H1 (cell line): ENCODE measurements at regions not wholly inside any gene's neighbourhood (a gene's known extent, or its start where the extent isn't known, plus 50 kb on each side); places are given as distances from the start of the nearest gene placed in this dataset.

Source experiments
- CTCF ChIA-PET: fragments of 300-600 bp; sonication (Branson Sonifier 250); formaldehyde crosslinking; loops from one replicate; lab custom pipeline; 2021; ENCODE audit not compliant: partially characterized antibody; lab: Charles Lee
- POLR2A ChIA-PET: fragments of 300-600 bp; sonication (Branson Sonifier 250); formaldehyde crosslinking; loops from one replicate; lab custom pipeline; 2021; ENCODE audit warnings: inconsistent platforms; ENCODE audit not compliant: partially characterized antibody; lab: Charles Lee
- DNase-seq, 2 experiments: peaks; one replicate each; pipeline versions ENCODE4 v3.0.0 to v3.0.0-alpha.2; 2010 to 2022; ENCODE audit warnings: low spot score in 2 of 2, low read depth in 1 of 2, mixed read lengths in 1 of 2
- FAIRE-seq: peaks from 2 replicates; lab custom pipeline; 2011; peaks lifted over from hg19 to GRCh38; lab: Jason Lieb, UNC
- H2AFZ ChIP-seq: 2 replicates; pipeline ENCODE4 v1.8.1; 2012; ENCODE audit warnings: low read length, inconsistent platforms
- H2AK5ac ChIP-seq: 2 replicates; pipeline ENCODE4 v1.6.1; 2013; ENCODE audit warnings: low read depth, low read length
- H2BK120ac ChIP-seq: replicated peaks from 2 replicates; pipeline ENCODE3; 2013; ENCODE audit warnings: low read depth, low read length, inconsistent platforms
- H2BK12ac ChIP-seq: 2 replicates; pipeline ENCODE4 v1.6.1; 2013; ENCODE audit warnings: low read depth, low read length
- H2BK15ac ChIP-seq: 2 replicates; pipeline ENCODE4 v1.6.1; 2013; ENCODE audit warnings: low read length
- H2BK20ac ChIP-seq: 2 replicates; pipeline ENCODE4 v1.6.1; 2013; ENCODE audit warnings: low read length
- H2BK5ac ChIP-seq: 2 replicates; pipeline ENCODE4 v1.6.1; 2013; ENCODE audit warnings: low read depth, low read length
- H3K14ac ChIP-seq: 2 replicates; pipeline ENCODE4 v1.6.1; 2013; ENCODE audit warnings: inconsistent platforms; ENCODE audit not compliant: insufficient read length
- H3K18ac ChIP-seq: 2 replicates; pipeline ENCODE4 v1.6.1; 2013; ENCODE audit warnings: low read length; ENCODE audit errors: extremely low read depth
- H3K23ac ChIP-seq: 2 replicates; pipeline ENCODE4 v1.6.1; 2013; ENCODE audit warnings: inconsistent platforms; ENCODE audit not compliant: insufficient read length
- H3K23me2 ChIP-seq: 2 replicates; pipeline ENCODE4 v1.6.1; 2013; ENCODE audit warnings: low read depth, low read length
- H3K27ac ChIP-seq: 2 replicates; pipeline ENCODE4 v1.6.1; 2011; ENCODE audit warnings: low read depth, low read length, inconsistent platforms
- H3K27me3 ChIP-seq, 4 experiments: replicated peaks in 1 of 4; 1 replicate in 1 of 4; 2 replicates in 3 of 4; pipeline versions ENCODE4 v1.6.1 to v1.8.1; 2011 to 2013; ENCODE audit warnings: low read length in 3 of 4, mild to moderate bottlenecking in 3 of 4, inconsistent platforms in 2 of 4, mixed read lengths in 2 of 4, moderate library complexity in 1 of 4; ENCODE audit not compliant: control insufficient read depth in 3 of 4, insufficient read depth in 3 of 4; ENCODE audit errors: extremely low read depth in 1 of 4
- H3K36me3 ChIP-seq, 4 experiments: 2 replicates each; pipeline versions ENCODE4 v1.6.1 to v1.8.1; 2011 to 2013; ENCODE audit warnings: mild to moderate bottlenecking in 4 of 4, low read length in 3 of 4, moderate library complexity in 2 of 4, control low read depth in 1 of 4, inconsistent platforms in 1 of 4; ENCODE audit not compliant: insufficient read depth in 4 of 4, control insufficient read depth in 2 of 4
- H3K4ac ChIP-seq: replicated peaks from 2 replicates; pipeline ENCODE3; 2013; ENCODE audit warnings: low read length, low read depth, mixed read lengths, inconsistent platforms; ENCODE audit not compliant: insufficient read length
- H3K4me1 ChIP-seq, 4 experiments: replicated peaks in 1 of 4; 1 replicate in 1 of 4; 2 replicates in 3 of 4; pipeline versions ENCODE4 v1.6.1 to v1.8.1; 2011 to 2013; ENCODE audit warnings: low read length in 3 of 4, inconsistent platforms in 2 of 4, mixed read lengths in 1 of 4; ENCODE audit not compliant: insufficient read depth in 4 of 4, control insufficient read depth in 3 of 4
- H3K4me2 ChIP-seq, 2 experiments: 2 replicates each; pipeline versions ENCODE4 v1.6.1 to v1.8.1; 2011 to 2013; ENCODE audit warnings: low read depth in 2 of 2, low read length in 2 of 2, control low read depth in 1 of 2, inconsistent platforms in 1 of 2, mild to moderate bottlenecking in 1 of 2; ENCODE audit not compliant: insufficient read depth in 1 of 2
- H3K4me3 ChIP-seq, 4 experiments: fragments of 200-600, 300-600 bp in 1 of 4; sonication (generic), shearing (Covaris generic), sonication (Bioruptor Twin) in 1 of 4; 2 replicates each; pipeline versions ENCODE4 v1.5.1 to v1.8.1; 2011 to 2016; ENCODE audit warnings: low read length in 4 of 4, low read depth in 3 of 4, control low read depth in 2 of 4, inconsistent platforms in 2 of 4, mild to moderate bottlenecking in 2 of 4, mixed read lengths in 1 of 4, moderate library complexity in 1 of 4; ENCODE audit not compliant: insufficient read depth in 2 of 4; ENCODE audit errors: extremely low read depth in 1 of 4
- H3K56ac ChIP-seq: replicated peaks from 2 replicates; pipeline ENCODE3; 2013; ENCODE audit warnings: low read depth, mild to moderate bottlenecking, mixed read lengths, low read length, inconsistent platforms; ENCODE audit not compliant: insufficient read length
- H3K79me1 ChIP-seq: 2 replicates; pipeline ENCODE4 v1.6.1; 2013; ENCODE audit warnings: low read depth, low read length, control low read depth
- H3K79me2 ChIP-seq, 2 experiments: 2 replicates each; pipeline versions ENCODE4 v1.6.1 to v1.8.1; 2012 to 2013; ENCODE audit warnings: low read length in 2 of 2, mild to moderate bottlenecking in 2 of 2, inconsistent platforms in 1 of 2; ENCODE audit not compliant: insufficient read depth in 2 of 2, control insufficient read depth in 1 of 2
- H3K9ac ChIP-seq, 4 experiments: replicated peaks in 1 of 4; 1 replicate in 1 of 4; 2 replicates in 3 of 4; pipeline versions ENCODE4 v1.6.1 to v1.8.1; 2011 to 2013; ENCODE audit warnings: low read depth in 3 of 4, low read length in 3 of 4, control low read depth in 2 of 4, mild to moderate bottlenecking in 2 of 4, moderate library complexity in 2 of 4, inconsistent platforms in 1 of 4; ENCODE audit errors: extremely low read depth in 1 of 4
- H3K9me3 ChIP-seq, 2 experiments: 2 replicates each; pipeline versions ENCODE4 v1.6.1 to v1.8.1; 2012 to 2013; ENCODE audit warnings: mild to moderate bottlenecking in 2 of 2, moderate library complexity in 2 of 2, control low read depth in 1 of 2, inconsistent platforms in 1 of 2, low read depth in 1 of 2, low read length in 1 of 2, mixed read lengths in 1 of 2; ENCODE audit not compliant: insufficient read depth in 2 of 2
- H4K20me1 ChIP-seq, 2 experiments: replicated peaks in 1 of 2; 2 replicates each; pipeline versions ENCODE3 to v1.8.1; 2011 to 2013; ENCODE audit warnings: inconsistent platforms in 2 of 2, low read length in 2 of 2, mild to moderate bottlenecking in 1 of 2; ENCODE audit not compliant: insufficient read depth in 2 of 2, control insufficient read depth in 1 of 2
- H4K5ac ChIP-seq: 2 replicates; pipeline ENCODE4 v1.6.1; 2013; ENCODE audit warnings: low read length, low read depth, mixed read lengths, inconsistent platforms; ENCODE audit not compliant: insufficient read length
- H4K8ac ChIP-seq: 2 replicates; pipeline ENCODE4 v1.8.0; 2013; ENCODE audit warnings: mild to moderate bottlenecking, moderate library complexity, low read length, inconsistent platforms; ENCODE audit not compliant: insufficient read depth; ENCODE audit errors: extremely low read depth
- H4K91ac ChIP-seq: replicated peaks from 2 replicates; pipeline ENCODE3; 2013; ENCODE audit warnings: low read length, mixed read lengths, inconsistent platforms; ENCODE audit not compliant: insufficient read length
- ATF2 ChIP-seq: IDR thresholded peaks from 2 replicates; pipeline ENCODE4 v1.6.1; 2012; ENCODE audit warnings: low read length, inconsistent platforms
- BCL11A ChIP-seq, 2 experiments: IDR thresholded peaks; one replicate each; pipeline ENCODE4 v1.6.1; 2011; ENCODE audit warnings: low read depth in 2 of 2, low read length in 2 of 2, mild to moderate bottlenecking in 2 of 2
- HDAC2 ChIP-seq, 2 experiments: fragments of 300-600 bp in 1 of 2; sonication (generic) in 1 of 2; IDR thresholded peaks; 2 replicates each; pipeline ENCODE4 v1.6.1; 2011 to 2012; ENCODE audit warnings: low read depth in 2 of 2, low read length in 2 of 2, mild to moderate bottlenecking in 2 of 2, moderate library complexity in 2 of 2, borderline replicate concordance in 1 of 2, inconsistent platforms in 1 of 2
- JUND ChIP-seq: IDR thresholded peaks from 2 replicates; pipeline ENCODE4 v1.6.1; 2011; ENCODE audit warnings: mild to moderate bottlenecking, improper control_type of control experiment, low read length
- KDM5A ChIP-seq: fragments of 200-600 bp; IDR thresholded peaks from 2 replicates; pipeline ENCODE4 v1.7.1; 2012; ENCODE audit warnings: mild to moderate bottlenecking, low read length, inconsistent platforms, mixed read lengths
- SIN3A ChIP-seq, 2 experiments: IDR thresholded peaks in 1 of 2; conservative IDR thresholded peaks in 1 of 2; 2 replicates each; pipeline ENCODE4 v1.6.1; 2011 to 2012; ENCODE audit warnings: low read length in 2 of 2, improper control_type of control experiment in 1 of 2, low read depth in 1 of 2, mild to moderate bottlenecking in 1 of 2
- SP1 ChIP-seq: IDR thresholded peaks from 2 replicates; pipeline ENCODE4 v1.6.1; 2011; ENCODE audit warnings: low read depth, low read length
- TAF7 ChIP-seq: optimal IDR thresholded peaks from 2 replicates; pipeline ENCODE3; 2011; ENCODE audit warnings: low read depth, mild to moderate bottlenecking, inconsistent platforms, low read length, moderate library complexity, borderline replicate concordance
- TEAD4 ChIP-seq: IDR thresholded peaks from 2 replicates; pipeline ENCODE4 v1.6.1; 2012; ENCODE audit warnings: low read depth, low read length, inconsistent platforms, mixed read lengths
- USF2 ChIP-seq: IDR thresholded peaks from 2 replicates; pipeline ENCODE4 v1.6.1; 2011; ENCODE audit warnings: low read length, improper control_type of control experiment
- WGBS, 2 experiments: shearing (Covaris generic) in 1 of 2; methylation state at CpG; one replicate each; pipeline versions ENCODE4 v1.1.6 to v1.1.7; 2013 to 2015; ENCODE audit warnings: low lambda C conversion rate in 2 of 2, mixed read lengths in 2 of 2, inconsistent platforms in 1 of 2, low coverage in 1 of 2, missing lambda C conversion rate in 1 of 2; ENCODE audit not compliant: insufficient replicate concordance in 2 of 2, insufficient coverage in 1 of 2, insufficient read length in 1 of 2; ENCODE audit errors: extremely low coverage in 1 of 2, missing lambda C conversion rate in 1 of 2; 5-methylcytosine and 5-hydroxymethylcytosine counted together

GRCh38 chr21:28608646-28609045, 384.0 kb downstream of the LTN1 start:
- POLR2A ChIA-PET: no interaction called here
- WGBS, 2 experiments: 94% methylated on average over 5 of the region's 5 CpGs; no CpG with 5 or more reads in 1 of the 2 experiments
- FAIRE-seq: no peak

More at GRCh38 chr21:28608646-28609045, 384.0 kb downstream of the LTN1 start:
- H4K20me1 ChIP-seq: no peaks in the 10 kb centered on the region
- H3K79me2 ChIP-seq: no peaks in the 10 kb centered on the region
- CTCF ChIA-PET: no interaction called here
- H3K23ac ChIP-seq: no peak overlapping the region
- TF ChIP-seq BCL11A (IDR thresholded peaks at IDR 0.05; ENCODE audit: low read depth in 2 of 2, low read length in 2 of 2) (no peak), SP1 (no peak), KDM5A (no peak), SIN3A (conservative IDR thresholded peaks at IDR 0.05 in 1 of 2, IDR thresholded peaks at IDR 0.05 in 1 of 2; ENCODE audit: low read depth in 1 of 2, low read length in 2 of 2) (no peak), USF2 (no peak), JUND (no peak), TEAD4 (no peak), HDAC2 (IDR thresholded peaks at IDR 0.05; ENCODE audit: borderline replicate concordance in 1 of 2, low read depth in 2 of 2, low read length in 2 of 2) (no peak), ATF2 (no peak), TAF7 (no peak)
- H3K27me3 ChIP-seq: no peaks in the 10 kb centered on the region
- H4K8ac ChIP-seq: no peak overlapping the region
- no peak overlapping the region for H3K4me3 ChIP-seq
- no peaks in the 10 kb centered on the region for H3K79me1 ChIP-seq
- H2BK5ac ChIP-seq: no peak overlapping the region
- H2BK20ac ChIP-seq: no peak overlapping the region
- H3K36me3 ChIP-seq: no peaks in the 10 kb centered on the region
- H3K27ac ChIP-seq: no peak overlapping the region
- H3K56ac ChIP-seq: no peak overlapping the region
- H2BK12ac ChIP-seq: no peak overlapping the region
- no peak overlapping the region for H2AK5ac ChIP-seq
- no peak overlapping the region for H3K18ac ChIP-seq
- no peak overlapping the region for H3K4me2 ChIP-seq
- no peak overlapping the region for H4K91ac ChIP-seq
- no peak overlapping the region; a peak in 1 of 7 replicates for H3K9ac ChIP-seq
- no peaks in the 10 kb centered on the region for H3K9me3 ChIP-seq
- H2BK120ac ChIP-seq: no peak overlapping the region
- H3K23me2 ChIP-seq: no peaks in the 10 kb centered on the region
- no peak overlapping the region for H2AFZ ChIP-seq
- no peak overlapping the region for H4K5ac ChIP-seq
- no peaks in the 10 kb centered on the region for H3K4me1 ChIP-seq
- no peak overlapping the region for H3K14ac ChIP-seq
- H2BK15ac ChIP-seq: no peak overlapping the region
- H3K4ac ChIP-seq: no peak overlapping the region
- DNase-seq: no peak
